Upper lobe of left lung (tissue), 6 donors: ENCODE measurements at regions not wholly inside any gene's neighbourhood (a gene's known extent, or its start where the extent isn't known, plus 50 kb on each side); places are given as distances from the start of the nearest gene placed in this dataset.

ENCODE experiments used
- ATAC-seq, 2 donors: fragments of 200-7000 bp; cut with Tn5 transposase; one replicate each; pipeline ENCODE4 v1.9.1; 2022; ENCODE audit warnings: mild to moderate bottlenecking in 2 of 2, moderate library complexity in 2 of 2; ENCODE audit not compliant: low FRiP score in 2 of 2
- DNase-seq, 2 donors: peaks; one replicate each; pipeline ENCODE4 v3.0.0-alpha.2; 2019 to 2020
- H3K27ac ChIP-seq, 4 donors: fragments of 200-600 bp; sonication (generic); one replicate each; pipeline ENCODE4 v1.5.1; 2016 to 2019
- H3K27me3 ChIP-seq, 4 donors: fragments of 200-600 bp; sonication (generic); one replicate each; pipeline ENCODE4 v1.5.1; 2017 to 2019
- H3K36me3 ChIP-seq, 4 donors: fragments of 200-600 bp; sonication (generic); one replicate each; pipeline ENCODE4 v1.5.1; 2016 to 2019
- H3K4me1 ChIP-seq, 4 donors: fragments of 200-600 bp; sonication (generic); one replicate each; pipeline ENCODE4 v1.5.1; 2018 to 2019
- H3K4me3 ChIP-seq, 4 donors: fragments of 200-600 bp; sonication (generic); one replicate each; pipeline ENCODE4 v1.5.1; 2017 to 2019; ENCODE audit warnings: mild to moderate bottlenecking in 2 of 4, moderate library complexity in 1 of 4
- H3K9me3 ChIP-seq, 4 donors: fragments of 200-600 bp; sonication (generic); one replicate each; pipeline ENCODE4 v1.5.1; 2018 to 2019
- CTCF ChIP-seq, 6 experiments: fragments of 450-650 bp in 4 of 6; fragments of 200-600 bp in 2 of 6; sonication (generic) in 2 of 6; IDR thresholded peaks; one replicate each; pipeline ENCODE4 v1.5.1; 2016 to 2019; ENCODE audit warnings: antibody characterized with exemption in 6 of 6
- EP300 ChIP-seq, 4 donors: sonication (generic); formaldehyde crosslinking; IDR thresholded peaks; one replicate each; pipeline ENCODE4 v1.5.1; 2017; ENCODE audit warnings: antibody characterized with exemption in 4 of 4, control low read depth in 2 of 4
- POLR2A ChIP-seq, 4 donors: fragments of 450-650 bp; IDR thresholded peaks; one replicate each; pipeline ENCODE4 v1.5.1; 2016 to 2017; ENCODE audit warnings: antibody characterized with exemption in 4 of 4, mild to moderate bottlenecking in 2 of 4
- POLR2AphosphoS5 ChIP-seq, 2 donors: sonication (generic); formaldehyde crosslinking; IDR thresholded peaks; one replicate each; pipeline ENCODE4 v1.5.1; 2017; ENCODE audit warnings: antibody characterized with exemption in 2 of 2
- WGBS, 2 donors: methylation state at CpG; one replicate each; pipeline ENCODE4 v1.1.5; 2017 to 2018; 5-methylcytosine and 5-hydroxymethylcytosine counted together
- donor health status: DM: no; HTN: no; CAD: no; lungs with moderate emphysema.
- donor health status: DM: no; HTN: yes; CAD: no; lungs with severe emphysema.

- 50 to 58% methylated on average over 2 of the region's 2 CpGs for WGBS, 2 donors
- Histone ChIP-seq H3K27ac (no peak overlapping the region), H3K27me3 (no peaks in the 10 kb centered on the region), H3K4me1 (no peaks in the 10 kb centered on the region), H3K4me3 (no peak overlapping the region), H3K36me3 (no peaks in the 10 kb centered on the region), H3K9me3 (no peaks in the 10 kb centered on the region)
- ATAC-seq (no peak), DNase-seq (no peak)
- no peak for TF ChIP-seq EP300 (IDR thresholded peaks at IDR 0.05)
- no peak for TF ChIP-seq POLR2A (IDR thresholded peaks at IDR 0.05)
- TF ChIP-seq POLR2AphosphoS5 (IDR thresholded peaks at IDR 0.05), result no peak
- no peak for TF ChIP-seq CTCF (IDR thresholded peaks at IDR 0.05)
These were observed 831.7 kb upstream of the POU3F4 start for GRCh38 chrX:82676386-82676785.

- TF ChIP-seq EP300 (IDR thresholded peaks at IDR 0.05) (no peak), POLR2AphosphoS5 (IDR thresholded peaks at IDR 0.05) (no peak), CTCF (IDR thresholded peaks at IDR 0.05) (no peak), POLR2A (IDR thresholded peaks at IDR 0.05) (no peak)
- no peak overlapping the region for H3K27ac ChIP-seq
These were observed 830.8 kb upstream of the POU3F4 start for GRCh38 chrX:82677286-82677685.

GRCh38 chrX:82692991-82693390 lies 815.1 kb upstream of the POU3F4 start:
- no peaks in the 10 kb centered on the region for H3K9me3 ChIP-seq
- H3K27ac ChIP-seq, result no peak overlapping the region
- H3K4me3 ChIP-seq, result no peak overlapping the region
- no peak for DNase-seq
- H3K36me3 ChIP-seq, result no peaks in the 10 kb centered on the region
- TF ChIP-seq CTCF (IDR thresholded peaks at IDR 0.05) (no peak), POLR2AphosphoS5 (IDR thresholded peaks at IDR 0.05) (no peak), EP300 (IDR thresholded peaks at IDR 0.05) (no peak), POLR2A (IDR thresholded peaks at IDR 0.05) (no peak)
- WGBS, 2 donors, result 54 to 55% methylated on average over 3 of the region's 3 CpGs
- H3K27me3 ChIP-seq, result no peaks in the 10 kb centered on the region
- no peak for ATAC-seq
- no peaks in the 10 kb centered on the region for H3K4me1 ChIP-seq

More at GRCh38 chrX:82677286-82677685, 830.8 kb upstream of the POU3F4 start:
- ATAC-seq, result no peak
- no peaks in the 10 kb centered on the region for H3K36me3 ChIP-seq
- H3K4me3 ChIP-seq, result no peak overlapping the region
- H3K9me3 ChIP-seq, result no peaks in the 10 kb centered on the region
- DNase-seq, result no peak
- H3K27me3 ChIP-seq, result no peaks in the 10 kb centered on the region
- H3K4me1 ChIP-seq, result no peaks in the 10 kb centered on the region
- 59 to 72% methylated on average over 3 of the region's 3 CpGs for WGBS, 2 donors

GRCh38 chrX:82695066-82695465 lies 813.0 kb upstream of the POU3F4 start:
- no peaks in the 10 kb centered on the region for H3K36me3 ChIP-seq
- no peak overlapping the region for H3K4me3 ChIP-seq
- no peak for ATAC-seq
- 85 to 95% methylated on average over 2 of the region's 2 CpGs for WGBS, 2 donors
- TF ChIP-seq EP300 (IDR thresholded peaks at IDR 0.05), result no peak
- TF ChIP-seq POLR2AphosphoS5 (IDR thresholded peaks at IDR 0.05), result no peak
- no peak for TF ChIP-seq CTCF (IDR thresholded peaks at IDR 0.05)
- no peak for TF ChIP-seq POLR2A (IDR thresholded peaks at IDR 0.05)
- H3K27me3 ChIP-seq, result no peaks in the 10 kb centered on the region
- no peak for DNase-seq
- no peaks in the 10 kb centered on the region for H3K4me1 ChIP-seq
- no peak overlapping the region for H3K27ac ChIP-seq
- H3K9me3 ChIP-seq, result no peaks in the 10 kb centered on the region

- H3K4me3 ChIP-seq, result no peak overlapping the region
- H3K4me1 ChIP-seq, result no peaks in the 10 kb centered on the region
- no peaks in the 10 kb centered on the region for H3K9me3 ChIP-seq
- ATAC-seq (no peak), DNase-seq (no peak)
- H3K36me3 ChIP-seq, result no peaks in the 10 kb centered on the region
- no peaks in the 10 kb centered on the region for H3K27me3 ChIP-seq
- no peak overlapping the region for H3K27ac ChIP-seq
- WGBS, 2 donors, result 32 to 33% methylated on average over 5 of the region's 5 CpGs
- TF ChIP-seq POLR2A (IDR thresholded peaks at IDR 0.05), result no peak
- no peak for TF ChIP-seq CTCF (IDR thresholded peaks at IDR 0.05)
- TF ChIP-seq POLR2AphosphoS5 (IDR thresholded peaks at IDR 0.05), result no peak
- TF ChIP-seq EP300 (IDR thresholded peaks at IDR 0.05), result no peak
These were observed 804.5 kb upstream of the POU3F4 start for GRCh38 chrX:82703551-82703950.
